ENCODE measurements at regions not wholly inside any gene's neighbourhood (a gene's known extent, or its start where the extent isn't known, plus 50 kb on each side); places are given as distances from the start of the nearest gene placed in this dataset.

DNA sequence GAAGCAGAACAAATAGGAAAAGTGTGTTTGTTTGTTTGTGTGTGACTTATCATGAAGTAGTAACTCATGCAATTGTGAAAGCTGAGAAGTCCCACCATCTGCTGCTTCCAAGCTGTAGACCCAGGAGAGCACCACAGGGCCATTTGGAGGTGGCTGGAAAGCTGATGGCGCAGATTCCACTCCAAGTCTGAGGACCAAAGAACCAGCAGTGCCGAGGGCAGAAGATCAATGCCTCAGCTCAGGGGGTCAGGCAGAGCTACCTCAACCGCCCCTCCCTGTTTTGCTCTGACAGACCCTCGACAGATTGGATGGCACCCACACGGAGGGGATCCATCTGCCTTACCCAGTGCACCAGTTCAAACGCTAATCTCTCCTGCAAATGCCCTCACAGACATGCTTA lies 896.2 kb downstream of the BRD1 start:
- no peak for TF ChIP-seq CTCF (IDR thresholded peaks at IDR 0.05)
- no peak for TF ChIP-seq EZH2 (IDR thresholded peaks at IDR 0.05; ENCODE audit: borderline replicate concordance, insufficient read depth, low read depth, low read length, poor library complexity, severe bottlenecking)
